Psoas muscle (tissue), 7 donors: ENCODE measurements at regions not wholly inside any gene's neighbourhood (a gene's known extent, or its start where the extent isn't known, plus 50 kb on each side); places are given as distances from the start of the nearest gene placed in this dataset.

Experiments used
- ATAC-seq, 4 donors: fragments of 200-7000 bp; cut with Tn5 transposase; one replicate each; pipeline ENCODE4 v1.9.1; 2020; ENCODE audit warnings: moderate library complexity in 3 of 4, mild to moderate bottlenecking in 2 of 4
- DNase-seq, 2 donors: peaks; one replicate each; pipeline ENCODE4 v3.0.0-alpha.2; 2020
- H3K27ac ChIP-seq: fragments of 200-600 bp; one replicate; pipeline ENCODE4 v1.8.0; 2022
- H3K27me3 ChIP-seq, 3 donors: fragments of 200-600 bp in 1 of 3; one replicate each; pipeline versions ENCODE4 v1.6.1 to v1.8.0; 2013 to 2022; ENCODE audit warnings: low read length in 2 of 3, mild to moderate bottlenecking in 2 of 3, moderate library complexity in 1 of 3; ENCODE audit not compliant: insufficient read depth in 3 of 3
- H3K36me3 ChIP-seq, 2 donors: fragments of 200-600 bp in 1 of 2; one replicate each; pipeline versions ENCODE4 v1.6.1 to v1.8.0; 2013 to 2022; ENCODE audit warnings: low read depth in 1 of 2, mild to moderate bottlenecking in 1 of 2, moderate library complexity in 1 of 2; ENCODE audit not compliant: insufficient read depth in 1 of 2
- H3K4me1 ChIP-seq: fragments of 200-600 bp; one replicate; pipeline ENCODE4 v1.8.0; 2022
- H3K4me3 ChIP-seq: fragments of 200-600 bp; one replicate; pipeline ENCODE4 v1.8.0; 2022; ENCODE audit warnings: mild to moderate bottlenecking
- H3K9me3 ChIP-seq: fragments of 200-600 bp; one replicate; pipeline ENCODE4 v1.8.0; 2022
- WGBS, 3 donors: extraction: QIAGEN DNeasy Blood & Tissue Kit; methylation state at CpG; one replicate each; pipeline versions ENCODE4 v1.1.6 to v1.1.7; 2013; 5-methylcytosine and 5-hydroxymethylcytosine counted together
- intact Hi-C, 2 donors: fragments of 100-400 bp; cut with DNase I; formaldehyde crosslinking; loops; one replicate each; pipeline versions ENCODE4 v1.11.0 to v1.14.2; 2022
- TF ChIP-seq, protein P1 (sequence below): fragments of 200-600 bp; IDR thresholded peaks from one replicate; pipeline ENCODE4 v1.8.0; 2022; ENCODE audit warnings: antibody characterized with exemption
- donor health status: healthy with polysubstance abuse.
- donor health status: DM: no; HTN: no; CAD: no; lungs with moderate emphysema.
- donor health status: Bipolar disorder and iron deficiency.
- donor health status: healthy.
- donor health status: DM: yes; HTN: yes; CAD: no.
- donor health status: DM: no; HTN: no; CAD: no.
- donor health status: DM: yes; HTN: yes; CAD: no.

DNA sequence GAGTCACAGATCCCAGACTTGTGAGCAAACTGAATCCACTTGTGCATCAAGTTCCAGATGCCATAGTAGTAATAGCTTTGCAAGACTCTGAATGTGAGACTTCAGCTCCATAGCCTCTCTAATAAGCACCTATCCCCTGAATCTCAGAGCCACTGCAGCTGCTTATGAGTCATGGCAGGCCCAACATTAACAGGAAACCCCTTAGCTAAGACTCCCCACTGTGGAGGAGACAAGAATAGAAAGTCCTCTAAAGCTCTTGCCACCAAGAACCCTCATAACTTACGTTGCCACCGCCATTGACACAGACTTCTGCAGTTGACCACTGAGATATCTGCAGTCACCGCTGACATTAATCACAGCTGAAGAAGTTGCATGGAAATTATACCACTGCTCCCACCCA lies 62.9 kb upstream of the PDE3A start:
- Histone ChIP-seq H3K36me3 (no peaks in the 10 kb centered on the region), H3K4me3 (no peak overlapping the region), H3K27ac (no peak overlapping the region), H3K4me1 (no peaks in the 10 kb centered on the region), H3K27me3 (no peaks in the 10 kb centered on the region), H3K9me3 (peaks cover 10% of the 10 kb centered on the region)
- DNase-seq, result no peak
- ATAC-seq, result no peak
- 94 to 98% (median 97%) methylated on average over 3 of the region's 3 CpGs for WGBS, 3 donors
- TF ChIP-seq, protein P1, sequence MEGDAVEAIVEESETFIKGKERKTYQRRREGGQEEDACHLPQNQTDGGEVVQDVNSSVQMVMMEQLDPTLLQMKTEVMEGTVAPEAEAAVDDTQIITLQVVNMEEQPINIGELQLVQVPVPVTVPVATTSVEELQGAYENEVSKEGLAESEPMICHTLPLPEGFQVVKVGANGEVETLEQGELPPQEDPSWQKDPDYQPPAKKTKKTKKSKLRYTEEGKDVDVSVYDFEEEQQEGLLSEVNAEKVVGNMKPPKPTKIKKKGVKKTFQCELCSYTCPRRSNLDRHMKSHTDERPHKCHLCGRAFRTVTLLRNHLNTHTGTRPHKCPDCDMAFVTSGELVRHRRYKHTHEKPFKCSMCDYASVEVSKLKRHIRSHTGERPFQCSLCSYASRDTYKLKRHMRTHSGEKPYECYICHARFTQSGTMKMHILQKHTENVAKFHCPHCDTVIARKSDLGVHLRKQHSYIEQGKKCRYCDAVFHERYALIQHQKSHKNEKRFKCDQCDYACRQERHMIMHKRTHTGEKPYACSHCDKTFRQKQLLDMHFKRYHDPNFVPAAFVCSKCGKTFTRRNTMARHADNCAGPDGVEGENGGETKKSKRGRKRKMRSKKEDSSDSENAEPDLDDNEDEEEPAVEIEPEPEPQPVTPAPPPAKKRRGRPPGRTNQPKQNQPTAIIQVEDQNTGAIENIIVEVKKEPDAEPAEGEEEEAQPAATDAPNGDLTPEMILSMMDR, result no peak
- intact Hi-C loops, result no loop called here

DNA sequence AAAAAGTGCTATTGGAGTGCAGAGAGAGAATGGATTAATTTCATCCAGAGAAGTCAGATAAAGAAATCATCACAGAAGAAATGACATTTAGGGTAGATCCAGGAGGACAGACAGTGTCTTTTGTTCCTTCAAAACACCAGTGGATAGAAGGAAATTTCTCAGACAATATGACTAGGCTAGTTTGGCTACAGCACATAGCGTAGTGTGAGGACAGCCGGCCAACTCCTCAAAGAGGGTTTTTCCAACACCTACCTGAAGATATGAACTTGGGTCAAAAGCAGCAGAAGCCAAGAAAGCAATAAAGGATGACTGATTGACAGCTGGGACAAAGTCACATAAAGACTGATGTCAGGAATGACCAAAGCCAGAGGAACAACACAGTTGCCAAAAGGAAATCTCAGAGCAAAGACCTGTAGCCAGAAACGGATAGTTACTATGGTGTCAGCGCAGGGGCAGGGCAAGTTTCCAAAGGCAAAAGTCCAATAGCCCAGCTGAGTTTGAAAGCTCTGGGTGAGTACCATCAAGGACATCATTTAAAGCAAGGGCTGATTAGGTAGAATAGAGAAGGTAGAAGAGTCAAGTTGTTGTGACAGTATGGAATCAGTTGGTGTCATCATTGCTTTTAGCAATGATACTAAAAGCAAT lies 58.7 kb upstream of the PDE3A start:
- Histone ChIP-seq H3K27me3 (no peaks in the 10 kb centered on the region), H3K36me3 (no peaks in the 10 kb centered on the region), H3K9me3 (peaks cover 10% of the 10 kb centered on the region), H3K4me3 (no peak overlapping the region), H3K27ac (no peak overlapping the region), H3K4me1 (no peaks in the 10 kb centered on the region)
- intact Hi-C loops, result no loop called here
- peak in 1 of 2 donors; percentile 50 for DNase-seq
- TF ChIP-seq, protein P1, result no peak
- 21 to 33% (median 22%) methylated on average over 4 of the region's 4 CpGs for WGBS, 3 donors
- peak in 3 of 4 donors; percentile 28 to 73 (median 41) for ATAC-seq

DNA sequence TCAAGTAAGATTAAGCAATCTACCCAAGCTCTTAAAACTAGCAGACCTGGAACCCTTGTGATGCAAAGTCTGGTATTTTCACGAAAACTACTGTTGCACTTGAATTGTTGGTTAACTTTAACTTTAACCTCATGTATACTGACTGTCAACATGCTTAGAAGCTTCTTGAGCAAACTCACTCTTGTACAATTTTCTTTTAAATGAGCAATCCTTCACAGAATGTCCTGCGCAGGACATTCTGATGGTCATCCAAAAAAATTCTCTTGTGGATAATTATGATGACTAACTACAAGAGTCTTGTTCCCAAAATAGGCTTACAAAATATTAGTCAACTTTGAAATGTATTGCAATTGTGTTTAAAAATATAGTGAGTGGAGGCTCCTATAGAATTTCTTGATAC lies 54.0 kb upstream of the PDE3A start:
- Histone ChIP-seq H3K27me3 (no peaks in the 10 kb centered on the region), H3K4me3 (no peak overlapping the region), H3K4me1 (peaks cover 2% of the 10 kb centered on the region), H3K36me3 (no peaks in the 10 kb centered on the region), H3K9me3 (no peaks in the 10 kb centered on the region), H3K27ac (no peak overlapping the region)
- TF ChIP-seq, protein P1, result no peak
- 43 to 59% (median 44%) methylated on average over 2 of the region's 2 CpGs for WGBS, 3 donors
- DNase-seq, result no peak
- ATAC-seq, result peak in 3 of 4 donors; percentile 57 to 72 (median 61)
- intact Hi-C loops, result no loop called here

DNA sequence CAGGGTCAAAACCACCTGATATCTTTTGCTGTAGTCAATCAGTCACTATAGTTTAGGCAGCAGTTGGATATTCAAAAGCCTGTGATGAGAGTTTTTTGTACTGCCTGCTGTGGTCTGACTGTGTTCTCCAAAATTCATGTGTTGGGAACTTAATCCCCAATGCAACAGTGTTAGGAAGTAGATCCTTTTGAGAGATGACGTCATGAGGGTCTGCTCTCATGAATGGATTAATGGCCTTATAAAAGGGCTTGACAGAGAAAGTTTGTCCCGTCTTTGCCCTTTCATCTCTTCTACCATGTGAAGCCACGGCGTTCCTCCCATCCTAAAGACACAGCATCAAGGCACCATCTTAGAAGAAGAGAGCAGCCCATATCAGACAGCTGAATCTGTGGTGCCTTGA lies 50.8 kb upstream of the PDE3A start:
- Histone ChIP-seq H3K9me3 (no peaks in the 10 kb centered on the region), H3K4me3 (no peak overlapping the region), H3K36me3 (no peaks in the 10 kb centered on the region), H3K27ac (no peak overlapping the region), H3K27me3 (no peaks in the 10 kb centered on the region), H3K4me1 (peaks cover 12% of the 10 kb centered on the region)
- DNase-seq (no peak), ATAC-seq (no peak)
- WGBS, 3 donors, result 94 to 97% (median 94%) methylated on average over 4 of the region's 4 CpGs
- intact Hi-C loops, result no loop called here
- TF ChIP-seq, protein P1, result no peak
